IMR-90 (cell line): ENCODE measurements at regions not wholly inside any gene's neighbourhood (a gene's known extent, or its start where the extent isn't known, plus 50 kb on each side); places are given as distances from the start of the nearest gene placed in this dataset.
"Not testable (repeated sequence)": the region's sequence is repeated elsewhere in the genome, so short reads cannot be mapped to it uniquely, and the experiment has no call there.

Experiments
- BHLHE40 ChIP-seq: fragments of 150-350 bp; IDR thresholded peaks from 2 replicates; pipeline ENCODE4 v1.6.1; 2016; ENCODE audit warnings: mild to moderate bottlenecking, low read depth, low read length
- CTCF ChIP-seq: conservative IDR thresholded peaks from 2 replicates; pipeline ENCODE4 v1.5.1; 2012; ENCODE audit warnings: mild to moderate bottlenecking, low read depth, low read length, improper control_type of control experiment
- FOS ChIP-seq: fragments of 150-350 bp; IDR thresholded peaks from 2 replicates; pipeline ENCODE4 v1.6.1; 2016; ENCODE audit warnings: low read depth, low read length
- POLR2A ChIP-seq: IDR thresholded peaks from 2 replicates; pipeline ENCODE4 v1.6.1; 2012; ENCODE audit warnings: mild to moderate bottlenecking, low read depth, low read length

- TF ChIP-seq CTCF, FOS, POLR2A, BHLHE40: not testable (repeated sequence)
Observed at GRCh38 chr7:94808673-94809072, 98.7 kb upstream of the PPP1R9A start.
